ENCODE measurements at regions not wholly inside any gene's neighbourhood (a gene's known extent, or its start where the extent isn't known, plus 50 kb on each side); places are given as distances from the start of the nearest gene placed in this dataset.

GRCh38 chr5:93123127-93123526 lies 457.9 kb downstream of the NR2F1-AS1 start:
- DNase-seq (ENCODE audit: low spot score) = no peak
- TF ChIP-seq CTCF (IDR thresholded peaks at IDR 0.05) = no peak
- H3K27ac ChIP-seq = no peak overlapping the region
- no peak overlapping the region for H3K4me3 ChIP-seq

- Histone ChIP-seq H3K27ac (no peak overlapping the region), H3K4me3 (no peak overlapping the region)
- no peak for TF ChIP-seq CTCF (IDR thresholded peaks at IDR 0.05)
- no peak for DNase-seq (ENCODE audit: low spot score)
These were observed 458.6 kb downstream of the NR2F1-AS1 start for GRCh38 chr5:93122446-93122845.

GRCh38 chr5:93120771-93121170 lies 460.2 kb downstream of the NR2F1-AS1 start:
- no peak for DNase-seq (ENCODE audit: low spot score)
- TF ChIP-seq CTCF (IDR thresholded peaks at IDR 0.05) = no peak
- no peak overlapping the region for H3K4me3 ChIP-seq
- no peak overlapping the region for H3K27ac ChIP-seq

- TF ChIP-seq CTCF (IDR thresholded peaks at IDR 0.05) = no peak
- no peak overlapping the region for H3K4me3 ChIP-seq
- H3K27ac ChIP-seq = no peak overlapping the region
- DNase-seq (ENCODE audit: low spot score) = no peak
These were observed 461.0 kb downstream of the NR2F1-AS1 start for GRCh38 chr5:93120051-93120450.

GRCh38 chr5:93117751-93118531 lies 463.1 kb downstream of the NR2F1-AS1 start:
- TF ChIP-seq CTCF (IDR thresholded peaks at IDR 0.05) = no peak
- no peak for DNase-seq (ENCODE audit: low spot score)
- H3K4me3 ChIP-seq = no peak overlapping the region
- no peak overlapping the region for H3K27ac ChIP-seq

- TF ChIP-seq CTCF (IDR thresholded peaks at IDR 0.05) = no peak
- no peak for DNase-seq (ENCODE audit: low spot score)
- Histone ChIP-seq H3K27ac (no peak overlapping the region), H3K4me3 (no peak overlapping the region)
These were observed 473.1 kb downstream of the NR2F1-AS1 start for GRCh38 chr5:93107805-93108520.

GRCh38 chr5:93107141-93107540 lies 473.9 kb downstream of the NR2F1-AS1 start:
- Histone ChIP-seq H3K27ac (no peak overlapping the region), H3K4me3 (no peak overlapping the region)
- TF ChIP-seq CTCF (IDR thresholded peaks at IDR 0.05) = no peak
- no peak for DNase-seq (ENCODE audit: low spot score)
